ENCODE measurements at regions not wholly inside any gene's neighbourhood (a gene's known extent, or its start where the extent isn't known, plus 50 kb on each side); places are given as distances from the start of the nearest gene placed in this dataset.

DNA sequence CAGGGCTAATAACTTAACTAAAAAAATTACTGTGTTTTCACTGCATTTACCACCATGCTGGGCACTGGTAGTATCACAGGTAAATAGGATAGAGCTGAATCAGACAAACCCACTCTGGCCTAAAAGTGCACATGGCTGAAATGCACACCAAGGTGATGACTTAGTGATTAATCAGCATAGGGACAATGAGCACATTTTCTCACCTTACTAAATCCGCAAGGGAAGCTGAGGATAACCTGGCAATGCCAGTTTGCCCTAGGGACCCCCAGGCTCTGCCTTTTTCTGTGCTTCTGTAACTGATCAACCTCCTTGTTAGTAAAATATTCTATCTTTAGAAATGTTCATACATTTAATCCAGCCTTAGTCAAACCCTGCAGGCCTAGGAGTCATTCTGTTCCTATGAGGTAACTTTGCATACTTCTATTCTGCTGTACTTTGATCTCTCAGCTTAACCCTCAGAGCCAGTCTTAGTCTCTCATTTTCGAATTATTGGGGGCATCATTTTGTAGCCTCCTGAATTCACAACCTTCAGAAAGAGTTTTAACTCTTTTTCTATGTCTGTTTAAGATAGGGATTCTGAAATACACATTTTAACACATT lies 562.9 kb upstream of the KCNMB2 start:
- Histone ChIP-seq H3K27ac (replicated peaks) (no peak overlapping the region), H3K27me3 (ENCODE audit: low read depth) (no peaks in the 10 kb centered on the region), H3K4me1 (no peaks in the 10 kb centered on the region), H3K4me3 (no peak overlapping the region), H3K9me3 (replicated peaks) (no peaks in the 10 kb centered on the region), H3K36me3 (no peaks in the 10 kb centered on the region)
- DNase-seq = no peak
- intact Hi-C loops (cut with micrococcal nuclease) = no loop called here
- TF ChIP-seq, protein P1, sequence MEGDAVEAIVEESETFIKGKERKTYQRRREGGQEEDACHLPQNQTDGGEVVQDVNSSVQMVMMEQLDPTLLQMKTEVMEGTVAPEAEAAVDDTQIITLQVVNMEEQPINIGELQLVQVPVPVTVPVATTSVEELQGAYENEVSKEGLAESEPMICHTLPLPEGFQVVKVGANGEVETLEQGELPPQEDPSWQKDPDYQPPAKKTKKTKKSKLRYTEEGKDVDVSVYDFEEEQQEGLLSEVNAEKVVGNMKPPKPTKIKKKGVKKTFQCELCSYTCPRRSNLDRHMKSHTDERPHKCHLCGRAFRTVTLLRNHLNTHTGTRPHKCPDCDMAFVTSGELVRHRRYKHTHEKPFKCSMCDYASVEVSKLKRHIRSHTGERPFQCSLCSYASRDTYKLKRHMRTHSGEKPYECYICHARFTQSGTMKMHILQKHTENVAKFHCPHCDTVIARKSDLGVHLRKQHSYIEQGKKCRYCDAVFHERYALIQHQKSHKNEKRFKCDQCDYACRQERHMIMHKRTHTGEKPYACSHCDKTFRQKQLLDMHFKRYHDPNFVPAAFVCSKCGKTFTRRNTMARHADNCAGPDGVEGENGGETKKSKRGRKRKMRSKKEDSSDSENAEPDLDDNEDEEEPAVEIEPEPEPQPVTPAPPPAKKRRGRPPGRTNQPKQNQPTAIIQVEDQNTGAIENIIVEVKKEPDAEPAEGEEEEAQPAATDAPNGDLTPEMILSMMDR (IDR thresholded peaks at IDR 0.05; ENCODE audit: borderline replicate concordance) = no peak

DNA sequence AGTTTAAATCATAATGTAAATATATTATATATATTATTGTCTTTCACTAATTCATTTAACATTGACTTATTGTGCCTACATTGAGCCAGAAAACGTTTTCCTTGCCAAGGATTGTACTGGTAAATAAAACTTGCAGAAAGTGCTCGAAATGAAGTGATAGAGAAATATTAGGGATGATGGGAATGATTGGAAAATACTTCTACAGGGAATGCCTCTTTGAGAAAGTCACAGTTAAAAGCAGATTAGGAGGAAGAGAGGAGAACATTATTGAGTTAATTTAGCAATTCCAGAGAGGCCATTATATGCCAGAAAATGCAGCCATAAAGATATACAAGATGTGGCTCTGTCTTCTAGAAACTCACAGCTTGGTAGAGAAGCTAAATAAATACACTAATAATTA lies 560.0 kb upstream of the KCNMB2 start:
- DNase-seq = no peak
- TF ChIP-seq, protein P1 (IDR thresholded peaks at IDR 0.05; ENCODE audit: borderline replicate concordance) = no peak
- Histone ChIP-seq H3K9me3 (replicated peaks) (no peaks in the 10 kb centered on the region), H3K27me3 (ENCODE audit: low read depth) (no peaks in the 10 kb centered on the region), H3K4me3 (no peak overlapping the region), H3K4me1 (no peaks in the 10 kb centered on the region), H3K36me3 (no peaks in the 10 kb centered on the region), H3K27ac (replicated peaks) (no peak overlapping the region)
- intact Hi-C loops (cut with micrococcal nuclease) = no loop called here

DNA sequence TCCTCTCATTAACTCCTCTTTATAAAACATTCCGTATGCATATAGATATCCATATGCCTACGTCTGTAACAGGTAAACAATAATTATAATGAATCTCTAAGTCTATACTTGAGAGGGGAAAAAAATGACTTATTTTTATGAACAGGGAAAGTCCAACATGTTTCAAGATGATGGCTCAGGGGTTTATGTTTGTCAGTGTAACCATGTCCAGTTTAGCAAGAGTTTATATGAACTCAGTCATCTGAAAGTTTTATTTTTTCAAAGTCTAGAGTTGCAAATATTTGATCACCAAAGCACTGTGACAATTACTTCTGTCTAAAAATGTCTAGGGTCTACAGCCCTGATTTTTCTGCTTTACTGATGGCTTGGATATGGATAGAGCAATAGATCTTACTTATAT lies 559.4 kb upstream of the KCNMB2 start:
- no peaks in the 10 kb centered on the region for H3K27me3 ChIP-seq (ENCODE audit: low read depth)
- no peak overlapping the region for H3K4me3 ChIP-seq
- H3K9me3 ChIP-seq (replicated peaks) = no peaks in the 10 kb centered on the region
- H3K36me3 ChIP-seq = no peaks in the 10 kb centered on the region
- TF ChIP-seq, protein P1 (IDR thresholded peaks at IDR 0.05; ENCODE audit: borderline replicate concordance) = no peak
- DNase-seq = no peak
- intact Hi-C loops (cut with micrococcal nuclease) = no loop called here
- no peaks in the 10 kb centered on the region for H3K4me1 ChIP-seq
- H3K27ac ChIP-seq (replicated peaks) = no peak overlapping the region

DNA sequence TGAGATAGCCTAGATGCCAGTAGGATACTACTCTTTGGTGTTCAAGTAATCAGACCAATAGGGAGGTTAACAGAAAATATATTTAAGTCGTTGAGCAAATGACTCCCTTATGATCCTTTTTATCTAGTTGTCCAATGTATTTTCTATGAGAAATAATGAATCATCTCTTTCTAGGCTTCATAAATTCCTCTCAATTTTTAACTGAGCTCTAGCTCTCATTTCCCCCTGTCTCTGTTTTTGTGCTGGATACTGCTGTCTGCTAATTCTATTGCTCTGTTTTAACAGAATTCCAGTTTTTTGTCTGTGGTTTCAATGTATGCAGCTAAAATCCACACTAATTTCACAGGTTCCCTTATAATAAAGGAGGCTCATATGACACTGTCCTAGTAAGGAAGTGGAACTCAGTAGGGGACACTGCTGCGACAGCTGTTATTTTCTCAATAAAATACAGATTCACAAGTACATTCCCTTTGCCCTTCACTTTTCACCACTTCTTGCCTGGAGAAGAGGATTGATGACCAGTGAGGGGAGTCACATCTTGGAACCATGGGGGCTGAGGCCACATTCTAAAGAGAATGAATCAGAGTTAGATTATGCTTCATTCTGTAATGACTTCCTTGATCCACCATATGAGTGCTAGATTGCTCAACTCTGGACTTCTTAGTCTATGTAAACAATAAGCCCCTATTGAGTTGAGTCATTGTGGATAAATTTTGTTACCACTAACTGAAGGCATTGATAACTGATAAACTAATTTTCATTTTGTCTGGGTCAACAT lies 558.7 kb upstream of the KCNMB2 start:
- H3K4me1 ChIP-seq = no peaks in the 10 kb centered on the region
- TF ChIP-seq, protein P1 (IDR thresholded peaks at IDR 0.05; ENCODE audit: borderline replicate concordance) = no peak

DNA sequence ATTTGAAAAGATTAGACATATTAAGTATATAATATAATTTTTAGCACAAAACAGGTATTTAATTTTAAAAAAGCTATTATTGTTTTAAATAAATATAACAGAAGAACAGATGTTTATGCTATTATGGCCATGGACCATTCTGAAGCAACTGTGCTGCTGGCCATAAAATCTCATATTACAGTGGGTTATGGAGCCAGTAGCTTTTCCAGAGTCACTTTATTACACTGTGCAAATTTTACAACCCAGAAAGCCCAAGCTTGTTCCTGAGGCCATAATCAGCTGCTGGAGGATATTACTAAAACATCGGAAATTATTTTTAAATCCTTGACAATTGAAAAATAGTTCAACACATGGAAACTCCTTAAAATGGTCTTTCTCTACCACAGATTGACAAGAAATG lies 557.3 kb upstream of the KCNMB2 start:
- no peak overlapping the region for H3K27ac ChIP-seq (replicated peaks)
- H3K9me3 ChIP-seq (replicated peaks) = no peaks in the 10 kb centered on the region
- TF ChIP-seq, protein P1 (IDR thresholded peaks at IDR 0.05; ENCODE audit: borderline replicate concordance) = no peak
- no peak for DNase-seq
- H3K4me3 ChIP-seq = no peak overlapping the region
- no peaks in the 10 kb centered on the region for H3K27me3 ChIP-seq (ENCODE audit: low read depth)
- no peaks in the 10 kb centered on the region for H3K36me3 ChIP-seq
- H3K4me1 ChIP-seq = no peaks in the 10 kb centered on the region
- intact Hi-C loops (cut with micrococcal nuclease) = no loop called here

More for the DNA sequence above, 558.7 kb upstream of the KCNMB2 start:
- no peaks in the 10 kb centered on the region for H3K9me3 ChIP-seq (replicated peaks)
- no peaks in the 10 kb centered on the region for H3K27me3 ChIP-seq (ENCODE audit: low read depth)
- intact Hi-C loops (cut with micrococcal nuclease) = no loop called here
- no peaks in the 10 kb centered on the region for H3K36me3 ChIP-seq
- H3K4me3 ChIP-seq = no peak overlapping the region
- DNase-seq = no peak
- no peak overlapping the region for H3K27ac ChIP-seq (replicated peaks)

Measured in left ventricle myocardium inferior (tissue), 1 donor.